K562 (cell line): ENCODE measurements at regions not wholly inside any gene's neighbourhood (a gene's known extent, or its start where the extent isn't known, plus 50 kb on each side); places are given as distances from the start of the nearest gene placed in this dataset.

Experiments
- ATAC-seq: fragments of 200-7000 bp; cut with Tn5 transposase; 3 replicates; pipeline ENCODE4 v1.9.1; 2020; ENCODE audit warnings: moderate library complexity
- BruUV-seq: library from RNA; stranded (reverse); fragments of 400-500 nt; replicated peaks from 2 replicates; lab custom pipeline; 2021; lab: Mats Ljungman, UMichigan
- CTCF ChIA-PET: fragments of 300-600 bp; formaldehyde crosslinking; extraction: SDS; loops from one replicate; lab custom pipeline; 2021; ENCODE audit warnings: low intra/inter-chr PET ratio; lab: Yijun Ruan, JAX
- POLR2A ChIA-PET: fragments of 300-600, 350-650 bp; sonication (Branson Sonifier 250); formaldehyde crosslinking; extraction: SDS; loops from one replicate; lab custom pipeline; 2021; ENCODE audit warnings: antibody characterized with exemption, inconsistent platforms; lab: Yijun Ruan, JAX
- DNase-seq, 4 experiments: peaks; one replicate each; pipeline versions ENCODE4 v3.0.0 to v3.0.0-alpha.2; 2011 to 2018; ENCODE audit warnings: low spot score in 3 of 4, mixed read lengths in 3 of 4; ENCODE audit errors: extremely low read depth in 1 of 4
- FAIRE-seq: peaks from 2 replicates; lab custom pipeline; 2011; peaks lifted over from hg19 to GRCh38; lab: Jason Lieb, UNC
- H2AFZ ChIP-seq: 2 replicates; pipeline ENCODE4 v1.6.0; 2011; ENCODE audit warnings: low read depth, low read length, control low read depth, inconsistent platforms
- H3K27ac ChIP-seq: fragments of 200-600 bp; 3 replicates; pipeline ENCODE4 v1.8.0; 2011; ENCODE audit warnings: low read depth, mild to moderate bottlenecking, control low read depth, inconsistent platforms, low read length, moderate library complexity, mixed read lengths; ENCODE audit errors: extremely low read depth
- H3K27me3 ChIP-seq, 2 experiments: fragments of 300-600 bp in 1 of 2; 2 replicates in 1 of 2; 3 replicates in 1 of 2; pipeline versions ENCODE4 v1.6.0 to v1.8.0; 2011; ENCODE audit warnings: inconsistent platforms in 2 of 2, low read length in 2 of 2, mild to moderate bottlenecking in 1 of 2, mixed read lengths in 1 of 2, moderate library complexity in 1 of 2; ENCODE audit not compliant: control insufficient read depth in 2 of 2, insufficient read depth in 2 of 2
- H3K36me3 ChIP-seq: fragments of 300-600 bp; 3 replicates; pipeline ENCODE4 v1.8.0; 2011; ENCODE audit warnings: mild to moderate bottlenecking, low read length, inconsistent platforms; ENCODE audit not compliant: control insufficient read depth, insufficient read depth
- H3K4me1 ChIP-seq, 2 experiments: fragments of 200-600 bp in 1 of 2; replicated peaks in 1 of 2; 2 replicates in 1 of 2; 3 replicates in 1 of 2; pipeline versions ENCODE4 v1.5.1 to v1.8.0; 2011; ENCODE audit warnings: inconsistent platforms in 2 of 2, low read length in 2 of 2, mild to moderate bottlenecking in 1 of 2, mixed read lengths in 1 of 2, moderate library complexity in 1 of 2; ENCODE audit not compliant: control insufficient read depth in 2 of 2, insufficient read depth in 2 of 2
- H3K4me2 ChIP-seq: 2 replicates; pipeline ENCODE4 v1.6.1; 2011; ENCODE audit warnings: low read length, control low read depth, inconsistent platforms, mixed read lengths; ENCODE audit not compliant: insufficient read depth
- H3K4me3 ChIP-seq: fragments of 200-600 bp; sonication (generic), shearing (Covaris generic); 2 replicates; pipeline ENCODE4 v1.5.1; 2016; ENCODE audit warnings: control low read depth, inconsistent platforms
- H3K79me2 ChIP-seq: fragments of 200-600 bp; 3 replicates; pipeline ENCODE4 v1.8.0; 2011; ENCODE audit warnings: low read length, inconsistent platforms; ENCODE audit not compliant: control insufficient read depth, insufficient read depth
- H3K9ac ChIP-seq, 2 experiments: 2 replicates each; pipeline versions ENCODE4 v1.6.0 to v1.6.1; 2011; ENCODE audit warnings: low read depth in 2 of 2, low read length in 2 of 2, control low read depth in 1 of 2, inconsistent platforms in 1 of 2, mild to moderate bottlenecking in 1 of 2, mixed read lengths in 1 of 2; ENCODE audit not compliant: insufficient read depth in 1 of 2
- H3K9me1 ChIP-seq: one replicate; pipeline ENCODE4 v1.6.0; 2011; ENCODE audit warnings: inconsistent platforms, mild to moderate bottlenecking, low read length, moderate library complexity; ENCODE audit not compliant: control insufficient read depth, insufficient read depth
- H3K9me3 ChIP-seq: replicated peaks from 2 replicates; pipeline ENCODE4 v1.5.1; 2011; ENCODE audit warnings: low read depth, low read length, inconsistent platforms; ENCODE audit not compliant: control insufficient read depth, insufficient read depth
- H4K20me1 ChIP-seq: replicated peaks from 2 replicates; pipeline ENCODE4 v1.6.1; 2011; ENCODE audit warnings: low read length, inconsistent platforms, mixed read lengths; ENCODE audit not compliant: control insufficient read depth, insufficient read depth
- CXXC5 ChIP-seq: fragments of 250-450 bp; sonication (Bioruptor Pico); IDR thresholded peaks from 2 replicates; pipeline ENCODE4 v1.8.0; 2022; ENCODE audit warnings: inconsistent platforms, mild to moderate bottlenecking, moderate library complexity
- EHMT2 ChIP-seq: fragments of 450-650 bp; IDR thresholded peaks from 2 replicates; pipeline ENCODE4 v1.6.1; 2018; ENCODE audit warnings: antibody characterized with exemption
- ELF1 ChIP-seq: fragments of 200-800 bp; sonication (Bioruptor generic); IDR thresholded peaks from 2 replicates; pipeline ENCODE4 v1.6.1; 2016; ENCODE audit warnings: missing genetic modification characterization, missing compliant biosample characterization
- FUS ChIP-seq: fragments of 200-400 bp; formaldehyde crosslinking; optimal IDR thresholded peaks from 2 replicates; pipeline ENCODE3; 2017; ENCODE audit warnings: low read depth, low read length
- HMG20B ChIP-seq: fragments of 250-450 bp; sonication (Bioruptor Pico); IDR thresholded peaks from 2 replicates; pipeline ENCODE4 v1.5.0; 2021; ENCODE audit warnings: mild to moderate bottlenecking
- KDM5B ChIP-seq: fragments of 200-600 bp; sonication (generic); IDR thresholded peaks from 2 replicates; pipeline ENCODE4 v1.6.1; 2012; ENCODE audit warnings: low read depth, mild to moderate bottlenecking, moderate library complexity, low read length, control low read depth, inconsistent platforms; ENCODE audit not compliant: insufficient replicate concordance
- MTF1 ChIP-seq: fragments of 250-450 bp; sonication (Bioruptor Pico); IDR thresholded peaks from 2 replicates; pipeline ENCODE4 v1.9.0; 2021; ENCODE audit warnings: moderate library complexity, mild to moderate bottlenecking, inconsistent platforms, borderline replicate concordance
- NCOA6 ChIP-seq: fragments of 450-650 bp; IDR thresholded peaks from 2 replicates; pipeline ENCODE4 v1.6.1; 2017; ENCODE audit warnings: mild to moderate bottlenecking
- NCOR1 ChIP-seq: fragments of 450-650 bp; IDR thresholded peaks from 2 replicates; pipeline ENCODE4 v1.6.1; 2016; ENCODE audit warnings: mild to moderate bottlenecking, moderate library complexity
- WGBS: fragments of 100-300 bp; shearing (Covaris generic); methylation state at CpG from one replicate; pipeline ENCODE4 v1.1.6; 2016; ENCODE audit warnings: low coverage, mixed read lengths; ENCODE audit not compliant: insufficient coverage; ENCODE audit errors: missing lambda C conversion rate; 5-methylcytosine and 5-hydroxymethylcytosine counted together
- in situ Hi-C: fragments of 300-500 bp; cut with MboI; formaldehyde crosslinking; loops from 4 replicates; pipeline ENCODE4 v1.15.0; 2018; ENCODE audit warnings: inconsistent platforms, mixed read lengths
- intact Hi-C: fragments of 100-400 bp; cut with micrococcal nuclease; formaldehyde crosslinking; loops from 2 replicates; pipeline ENCODE4 v1.14.2; 2022
- TF ChIP-seq, protein P1 (sequence below): fragments of 250-450 bp; sonication (Bioruptor Pico); IDR thresholded peaks from 2 replicates; pipeline ENCODE4 v1.5.0; 2021; ENCODE audit warnings: mild to moderate bottlenecking, borderline replicate concordance
- TF ChIP-seq, protein P2 (sequence below): fragments of 450-650 bp; IDR thresholded peaks from 2 replicates; pipeline ENCODE4 v1.6.1; 2018; ENCODE audit warnings: mild to moderate bottlenecking, low read depth; ENCODE audit not compliant: partially characterized antibody
- TF ChIP-seq, protein P3 (sequence below): IDR thresholded peaks from 2 replicates; pipeline ENCODE4 v1.6.1; 2012; ENCODE audit warnings: low read depth, low read length, improper control_type of control experiment, borderline replicate concordance
- TF ChIP-seq, protein P4 (sequence below): sonication (generic); formaldehyde crosslinking; IDR thresholded peaks from 2 replicates; pipeline ENCODE4 v1.8.1; 2023; ENCODE audit warnings: mild to moderate bottlenecking, missing genetic modification reagents, moderate library complexity
- TF ChIP-seq, protein P5 (sequence below): fragments of 200-400 bp; formaldehyde crosslinking; IDR thresholded peaks from 2 replicates; pipeline ENCODE4 v1.6.1; 2017; ENCODE audit warnings: mild to moderate bottlenecking, low read depth, low read length, moderate library complexity

DNA sequence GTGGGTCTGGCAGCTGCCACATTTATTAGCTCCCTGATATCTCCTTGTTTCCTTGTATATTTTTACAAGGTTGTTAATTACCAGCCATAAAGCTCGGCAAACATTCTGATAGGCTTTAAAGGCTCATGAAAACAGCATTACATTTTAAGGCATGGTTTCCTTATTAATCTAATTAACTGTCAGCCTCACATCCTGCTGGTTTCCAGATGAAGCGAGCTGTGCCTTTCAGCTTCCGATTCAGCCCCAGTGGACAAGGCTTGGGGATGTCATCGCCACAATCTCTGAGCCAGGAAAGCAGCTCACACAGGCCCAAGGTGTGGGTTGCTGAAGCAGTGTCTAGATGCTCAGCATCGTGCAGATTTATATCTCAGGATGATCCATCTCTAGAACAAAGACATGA, 66.0 kb upstream of the RALY start:
- H3K9ac ChIP-seq = no peak overlapping the region
- H3K9me1 ChIP-seq = no peaks in the 10 kb centered on the region
- no peak overlapping the region for H3K4me2 ChIP-seq
- ChIA-PET CTCF (no interaction called here), POLR2A (interaction anchor here (1.1 to 1.6 kb wide), 2 partner anchors 9 to 13 kb away, joined by 3 to 6 read pairs; no protein-coding TSS in a partner anchor)
- H3K36me3 ChIP-seq = no peaks in the 10 kb centered on the region
- no peaks in the 10 kb centered on the region for H3K79me2 ChIP-seq
- ATAC-seq = no peak
- no peaks in the 10 kb centered on the region for H4K20me1 ChIP-seq
- H2AFZ ChIP-seq = no peak overlapping the region
- no peaks in the 10 kb centered on the region; a peak in 1 of 5 replicates for H3K4me1 ChIP-seq
- no peak for FAIRE-seq
- in situ Hi-C loops = loop anchor here (10.0 kb wide), 1 partner anchor 147 kb away; no protein-coding TSS in a partner anchor
- no peak for DNase-seq
- no peaks in the 10 kb centered on the region for H3K9me3 ChIP-seq
- intact Hi-C loops = loop anchor here (10.0 kb wide), 1 partner anchor 133 kb away; no protein-coding TSS in a partner anchor
- WGBS = 0% methylated on average over 5 of the region's 5 CpGs
- no peak overlapping the region for H3K4me3 ChIP-seq
- no peak overlapping the region for H3K27ac ChIP-seq
- no TSS peak for BruUV-seq
- H3K27me3 ChIP-seq = peaks cover 31 to 38% of the 10 kb centered on the region in 2 experiments
- TF ChIP-seq, protein P1, sequence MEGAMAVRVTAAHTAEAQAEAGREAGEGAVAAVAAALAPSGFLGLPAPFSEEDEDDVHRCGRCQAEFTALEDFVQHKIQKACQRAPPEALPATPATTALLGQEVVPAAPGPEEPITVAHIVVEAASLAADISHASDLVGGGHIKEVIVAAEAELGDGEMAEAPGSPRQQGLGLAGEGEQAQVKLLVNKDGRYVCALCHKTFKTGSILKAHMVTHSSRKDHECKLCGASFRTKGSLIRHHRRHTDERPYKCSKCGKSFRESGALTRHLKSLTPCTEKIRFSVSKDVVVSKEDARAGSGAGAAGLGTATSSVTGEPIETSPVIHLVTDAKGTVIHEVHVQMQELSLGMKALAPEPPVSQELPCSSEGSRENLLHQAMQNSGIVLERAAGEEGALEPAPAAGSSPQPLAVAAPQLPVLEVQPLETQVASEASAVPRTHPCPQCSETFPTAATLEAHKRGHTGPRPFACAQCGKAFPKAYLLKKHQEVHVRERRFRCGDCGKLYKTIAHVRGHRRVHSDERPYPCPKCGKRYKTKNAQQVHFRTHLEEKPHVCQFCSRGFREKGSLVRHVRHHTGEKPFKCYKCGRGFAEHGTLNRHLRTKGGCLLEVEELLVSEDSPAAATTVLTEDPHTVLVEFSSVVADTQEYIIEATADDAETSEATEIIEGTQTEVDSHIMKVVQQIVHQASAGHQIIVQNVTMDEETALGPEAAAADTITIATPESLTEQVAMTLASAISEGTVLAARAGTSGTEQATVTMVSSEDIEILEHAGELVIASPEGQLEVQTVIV = no peak
- TF ChIP-seq FUS (no peak), HMG20B (CRISPR knock-in tag) (no peak), MTF1 (CRISPR knock-in tag) (no peak), EHMT2 (no peak), KDM5B (no peak), CXXC5 (no peak), NCOR1 (no peak), NCOA6 (no peak), ELF1 (tag) (no peak)
- TF ChIP-seq, protein P2, sequence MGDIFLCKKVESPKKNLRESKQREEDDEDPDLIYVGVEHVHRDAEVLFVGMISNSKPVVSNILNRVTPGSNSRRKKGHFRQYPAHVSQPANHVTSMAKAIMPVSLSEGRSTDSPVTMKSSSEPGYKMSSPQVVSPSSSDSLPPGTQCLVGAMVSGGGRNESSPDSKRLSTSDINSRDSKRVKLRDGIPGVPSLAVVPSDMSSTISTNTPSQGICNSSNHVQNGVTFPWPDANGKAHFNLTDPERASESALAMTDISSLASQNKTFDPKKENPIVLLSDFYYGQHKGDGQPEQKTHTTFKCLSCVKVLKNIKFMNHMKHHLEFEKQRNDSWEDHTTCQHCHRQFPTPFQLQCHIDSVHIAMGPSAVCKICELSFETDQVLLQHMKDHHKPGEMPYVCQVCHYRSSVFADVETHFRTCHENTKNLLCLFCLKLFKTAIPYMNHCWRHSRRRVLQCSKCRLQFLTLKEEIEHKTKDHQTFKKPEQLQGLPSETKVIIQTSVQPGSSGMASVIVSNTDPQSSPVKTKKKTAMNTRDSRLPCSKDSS = no peak
- TF ChIP-seq, protein P3, sequence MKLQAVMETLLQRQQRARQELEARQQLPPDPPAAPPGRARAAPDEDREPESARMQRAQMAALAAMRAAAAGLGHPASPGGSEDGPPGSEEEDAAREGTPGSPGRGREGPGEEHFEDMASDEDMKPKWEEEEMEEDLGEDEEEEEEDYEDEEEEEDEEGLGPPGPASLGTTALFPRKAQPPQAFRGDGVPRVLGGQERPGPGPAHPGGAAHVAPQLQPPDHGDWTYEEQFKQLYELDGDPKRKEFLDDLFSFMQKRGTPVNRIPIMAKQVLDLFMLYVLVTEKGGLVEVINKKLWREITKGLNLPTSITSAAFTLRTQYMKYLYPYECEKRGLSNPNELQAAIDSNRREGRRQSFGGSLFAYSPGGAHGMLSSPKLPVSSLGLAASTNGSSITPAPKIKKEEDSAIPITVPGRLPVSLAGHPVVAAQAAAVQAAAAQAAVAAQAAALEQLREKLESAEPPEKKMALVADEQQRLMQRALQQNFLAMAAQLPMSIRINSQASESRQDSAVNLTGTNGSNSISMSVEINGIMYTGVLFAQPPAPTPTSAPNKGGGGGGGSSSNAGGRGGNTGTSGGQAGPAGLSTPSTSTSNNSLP = no peak
- TF ChIP-seq, protein P4, sequence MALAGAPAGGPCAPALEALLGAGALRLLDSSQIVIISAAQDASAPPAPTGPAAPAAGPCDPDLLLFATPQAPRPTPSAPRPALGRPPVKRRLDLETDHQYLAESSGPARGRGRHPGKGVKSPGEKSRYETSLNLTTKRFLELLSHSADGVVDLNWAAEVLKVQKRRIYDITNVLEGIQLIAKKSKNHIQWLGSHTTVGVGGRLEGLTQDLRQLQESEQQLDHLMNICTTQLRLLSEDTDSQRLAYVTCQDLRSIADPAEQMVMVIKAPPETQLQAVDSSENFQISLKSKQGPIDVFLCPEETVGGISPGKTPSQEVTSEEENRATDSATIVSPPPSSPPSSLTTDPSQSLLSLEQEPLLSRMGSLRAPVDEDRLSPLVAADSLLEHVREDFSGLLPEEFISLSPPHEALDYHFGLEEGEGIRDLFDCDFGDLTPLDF = no peak
- TF ChIP-seq, protein P5, sequence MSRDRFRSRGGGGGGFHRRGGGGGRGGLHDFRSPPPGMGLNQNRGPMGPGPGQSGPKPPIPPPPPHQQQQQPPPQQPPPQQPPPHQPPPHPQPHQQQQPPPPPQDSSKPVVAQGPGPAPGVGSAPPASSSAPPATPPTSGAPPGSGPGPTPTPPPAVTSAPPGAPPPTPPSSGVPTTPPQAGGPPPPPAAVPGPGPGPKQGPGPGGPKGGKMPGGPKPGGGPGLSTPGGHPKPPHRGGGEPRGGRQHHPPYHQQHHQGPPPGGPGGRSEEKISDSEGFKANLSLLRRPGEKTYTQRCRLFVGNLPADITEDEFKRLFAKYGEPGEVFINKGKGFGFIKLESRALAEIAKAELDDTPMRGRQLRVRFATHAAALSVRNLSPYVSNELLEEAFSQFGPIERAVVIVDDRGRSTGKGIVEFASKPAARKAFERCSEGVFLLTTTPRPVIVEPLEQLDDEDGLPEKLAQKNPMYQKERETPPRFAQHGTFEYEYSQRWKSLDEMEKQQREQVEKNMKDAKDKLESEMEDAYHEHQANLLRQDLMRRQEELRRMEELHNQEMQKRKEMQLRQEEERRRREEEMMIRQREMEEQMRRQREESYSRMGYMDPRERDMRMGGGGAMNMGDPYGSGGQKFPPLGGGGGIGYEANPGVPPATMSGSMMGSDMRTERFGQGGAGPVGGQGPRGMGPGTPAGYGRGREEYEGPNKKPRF = no peak
